ENCODE measurements at regions not wholly inside any gene's neighbourhood (a gene's known extent, or its start where the extent isn't known, plus 50 kb on each side); places are given as distances from the start of the nearest gene placed in this dataset.

DNA sequence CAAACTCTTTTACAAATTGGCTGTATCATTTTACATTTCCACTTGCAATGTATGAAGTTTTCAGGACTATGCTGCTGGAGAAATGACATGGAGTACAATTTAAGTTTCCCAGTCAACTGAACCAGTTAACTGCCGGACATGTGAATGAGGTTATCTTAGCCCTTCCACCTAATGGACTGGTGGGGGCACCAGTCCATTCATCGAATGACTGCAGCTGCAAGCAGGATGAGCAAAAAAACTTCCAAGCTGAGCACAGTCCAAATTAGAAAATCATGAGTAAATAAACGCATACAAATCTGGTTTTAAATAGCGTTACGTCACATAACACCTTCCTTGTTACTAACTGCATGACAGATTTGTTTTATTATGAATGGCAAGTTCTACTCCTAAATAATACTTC, 1131.5 kb downstream of the PCDH18 start:
- no peak for TF ChIP-seq CTCF (IDR thresholded peaks at IDR 0.05; ENCODE audit: insufficient read depth, low read length, missing control alignments)
- ChIA-PET CTCF (no interaction called here), POLR2A (no interaction called here)
- no peak for DNase-seq (ENCODE audit: low read depth, low spot score)
- no peak overlapping the region for H3K4me3 ChIP-seq (ENCODE audit: low read depth, low read length)

DNA sequence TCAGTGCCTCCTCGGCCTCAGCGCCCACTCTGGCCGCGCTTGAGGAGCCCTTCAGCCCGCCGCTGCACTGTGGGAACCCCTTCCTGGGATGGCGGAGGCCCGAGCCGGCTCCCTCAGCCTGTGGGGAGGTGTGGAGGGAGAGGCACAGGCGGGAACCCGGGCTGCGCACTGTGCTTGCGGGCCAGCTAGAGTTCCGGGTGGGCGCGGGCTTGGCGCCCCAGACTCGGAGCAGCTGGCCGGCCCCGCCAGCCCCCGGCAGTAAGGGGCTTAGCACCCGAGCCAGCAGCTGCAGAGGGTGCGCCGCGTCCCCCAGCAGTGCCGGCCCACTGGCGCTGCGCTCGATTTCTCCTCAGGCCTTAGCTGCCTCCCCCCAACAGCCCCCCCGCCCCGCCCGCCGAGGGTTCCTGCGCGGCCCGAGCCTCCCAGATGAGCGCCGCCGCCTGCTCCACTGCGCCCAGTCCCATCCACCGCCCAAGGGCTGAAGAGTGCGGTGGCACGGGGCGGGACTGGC, 1137.0 kb downstream of the PCDH18 start:
- ChIA-PET CTCF (no interaction called here), POLR2A (no interaction called here)
- no peak for TF ChIP-seq CTCF (IDR thresholded peaks at IDR 0.05; ENCODE audit: insufficient read depth, low read length, missing control alignments)
- no peak for DNase-seq (ENCODE audit: low read depth, low spot score)
- H3K4me3 ChIP-seq (ENCODE audit: low read depth, low read length): no peak overlapping the region

GRCh38 chr4:136392576-136392975, 1139.7 kb downstream of the PCDH18 start:
- ChIA-PET CTCF (no interaction called here), POLR2A (no interaction called here)
- DNase-seq (ENCODE audit: low read depth, low spot score): no peak
- H3K4me3 ChIP-seq (ENCODE audit: low read depth, low read length): no peak overlapping the region
- TF ChIP-seq CTCF (IDR thresholded peaks at IDR 0.05; ENCODE audit: insufficient read depth, low read length, missing control alignments): no peak

- ChIA-PET POLR2A (no interaction called here), CTCF (no interaction called here)
- TF ChIP-seq CTCF (IDR thresholded peaks at IDR 0.05; ENCODE audit: insufficient read depth, low read length, missing control alignments): no peak
- no peak overlapping the region for H3K4me3 ChIP-seq (ENCODE audit: low read depth, low read length)
- DNase-seq (ENCODE audit: low read depth, low spot score): no peak
Measured at GRCh38 chr4:136390824-136391223, 1141.5 kb downstream of the PCDH18 start.

DNA sequence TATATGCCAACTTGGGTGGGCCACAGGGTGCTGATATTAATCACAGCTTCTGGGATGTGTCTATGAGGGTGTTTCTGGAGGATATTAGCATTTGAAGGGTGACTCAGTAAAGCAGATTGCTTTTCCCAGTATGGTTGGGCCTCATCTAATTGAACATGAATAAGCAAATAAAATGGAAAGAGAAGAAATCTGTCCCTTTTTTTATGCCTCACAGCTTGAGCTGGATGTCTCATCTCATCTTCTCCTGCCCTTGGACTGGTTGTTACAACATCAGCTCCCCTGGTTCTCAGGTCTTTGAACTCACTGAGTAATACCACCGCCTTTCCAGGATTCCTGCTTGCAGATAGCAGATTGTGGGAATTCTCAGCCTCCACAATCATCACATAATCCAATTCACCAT, 1149.2 kb downstream of the PCDH18 start:
- ChIA-PET CTCF (no interaction called here), POLR2A (no interaction called here)
- TF ChIP-seq CTCF (IDR thresholded peaks at IDR 0.05; ENCODE audit: insufficient read depth, low read length, missing control alignments): no peak
- H3K4me3 ChIP-seq (ENCODE audit: low read depth, low read length): no peak overlapping the region
- no peak for DNase-seq (ENCODE audit: low read depth, low spot score)

DNA sequence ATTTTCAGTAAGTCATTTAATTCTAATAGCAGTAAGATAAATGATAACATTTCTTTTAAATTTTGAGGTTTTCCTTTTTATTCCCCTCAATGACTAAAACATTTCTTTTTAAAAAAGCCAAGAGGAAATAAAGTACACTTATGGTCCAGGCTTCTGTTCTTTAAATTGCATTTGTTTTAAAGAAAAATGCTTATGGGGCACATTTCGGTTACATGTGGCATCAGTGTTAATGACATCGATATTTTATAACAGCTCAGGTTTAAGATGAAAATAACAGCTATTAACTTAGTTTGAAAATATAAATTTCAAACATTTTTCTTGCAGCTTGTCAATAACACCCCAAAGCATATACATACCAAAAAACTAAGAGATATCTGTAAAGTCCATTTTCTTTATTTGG, 1161.1 kb downstream of the PCDH18 start:
- H3K4me3 ChIP-seq (ENCODE audit: low read depth, low read length): no peak overlapping the region
- ChIA-PET POLR2A (no interaction called here), CTCF (no interaction called here)
- no peak for TF ChIP-seq CTCF (IDR thresholded peaks at IDR 0.05; ENCODE audit: insufficient read depth, low read length, missing control alignments)
- no peak for DNase-seq (ENCODE audit: low read depth, low spot score)
